ENCODE measurements at regions not wholly inside any gene's neighbourhood (a gene's known extent, or its start where the extent isn't known, plus 50 kb on each side); places are given as distances from the start of the nearest gene placed in this dataset.
"Not testable (repeated sequence)": the region's sequence is repeated elsewhere in the genome, so short reads cannot be mapped to it uniquely, and the experiment has no call there.

DNA sequence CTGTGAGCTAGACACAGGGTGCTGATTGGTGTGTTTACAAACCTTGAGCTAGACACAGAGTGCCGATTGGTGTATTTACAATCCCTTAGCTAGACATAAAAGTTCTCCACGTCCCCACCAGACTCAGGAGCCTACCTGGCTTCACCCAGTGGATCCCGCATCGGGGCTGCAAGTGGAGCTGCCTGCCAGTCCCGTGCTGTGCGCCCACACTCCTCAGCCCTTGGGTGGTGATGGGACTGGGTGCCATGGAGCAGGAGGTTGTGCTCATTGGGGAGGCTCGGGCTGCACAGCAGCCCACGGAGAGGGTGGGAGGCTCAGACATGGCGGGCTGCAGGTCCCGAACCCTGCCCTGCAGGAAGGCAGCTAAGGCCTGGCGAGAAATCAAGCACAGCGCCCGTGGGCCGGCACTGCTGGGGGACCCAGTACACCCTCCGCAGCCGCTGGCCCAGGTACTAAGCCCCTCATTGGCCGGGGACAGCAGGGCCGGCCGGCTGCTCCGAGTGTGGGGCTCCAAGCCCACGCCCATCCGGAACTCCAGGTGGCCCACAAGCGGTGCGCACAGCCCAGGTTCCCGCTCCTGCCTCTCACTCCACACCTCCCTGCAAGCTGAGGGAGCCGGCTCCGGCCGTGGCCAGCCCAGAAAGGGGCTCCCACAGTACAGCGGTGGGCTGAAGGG, 158.6 kb downstream of the SPIN4 start:
- H3K4me1 Mint-ChIP-seq (ENCODE audit: low read depth); H3K36me3 Mint-ChIP-seq (ENCODE audit: low read depth); DNase-seq; ATAC-seq; H3K27ac Mint-ChIP-seq; H3K9me3 Mint-ChIP-seq; intact Hi-C loops (cut with micrococcal nuclease); H3K27me3 Mint-ChIP-seq; POLR2A ChIA-PET; CTCF ChIA-PET; H3K4me3 Mint-ChIP-seq: not testable (repeated sequence)

DNA sequence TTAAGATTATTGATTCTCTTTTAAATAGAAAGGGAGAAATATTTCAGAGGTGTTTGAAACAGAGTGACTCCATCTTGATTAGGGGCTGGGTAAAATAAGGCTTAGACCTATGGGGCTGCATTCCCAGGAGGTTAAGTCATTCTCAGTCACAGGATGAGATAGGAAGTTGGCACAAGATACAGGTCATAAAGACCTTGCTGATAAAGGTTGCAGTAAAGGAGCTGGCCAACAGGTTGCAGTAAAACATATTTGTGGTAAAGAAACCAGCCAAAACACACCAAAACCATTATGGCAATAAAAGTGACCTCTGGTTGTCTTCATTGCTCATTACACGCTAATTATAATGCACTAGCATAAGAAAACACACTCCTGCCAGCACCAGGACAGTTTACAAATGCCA, 165.0 kb downstream of the SPIN4 start:
- Mint-ChIP-seq H3K9me3 (peaks cover 3% of the 10 kb centered on the region), H3K4me3 (no peak overlapping the region), H3K27me3 (no peaks in the 10 kb centered on the region), H3K36me3 (ENCODE audit: low read depth) (no peaks in the 10 kb centered on the region), H3K4me1 (ENCODE audit: low read depth) (no peaks in the 10 kb centered on the region), H3K27ac (no peak overlapping the region)
- ChIA-PET CTCF (no interaction called here), POLR2A (no interaction called here)
- no peak for DNase-seq
- ATAC-seq = no peak
- TF ChIP-seq, protein P1, sequence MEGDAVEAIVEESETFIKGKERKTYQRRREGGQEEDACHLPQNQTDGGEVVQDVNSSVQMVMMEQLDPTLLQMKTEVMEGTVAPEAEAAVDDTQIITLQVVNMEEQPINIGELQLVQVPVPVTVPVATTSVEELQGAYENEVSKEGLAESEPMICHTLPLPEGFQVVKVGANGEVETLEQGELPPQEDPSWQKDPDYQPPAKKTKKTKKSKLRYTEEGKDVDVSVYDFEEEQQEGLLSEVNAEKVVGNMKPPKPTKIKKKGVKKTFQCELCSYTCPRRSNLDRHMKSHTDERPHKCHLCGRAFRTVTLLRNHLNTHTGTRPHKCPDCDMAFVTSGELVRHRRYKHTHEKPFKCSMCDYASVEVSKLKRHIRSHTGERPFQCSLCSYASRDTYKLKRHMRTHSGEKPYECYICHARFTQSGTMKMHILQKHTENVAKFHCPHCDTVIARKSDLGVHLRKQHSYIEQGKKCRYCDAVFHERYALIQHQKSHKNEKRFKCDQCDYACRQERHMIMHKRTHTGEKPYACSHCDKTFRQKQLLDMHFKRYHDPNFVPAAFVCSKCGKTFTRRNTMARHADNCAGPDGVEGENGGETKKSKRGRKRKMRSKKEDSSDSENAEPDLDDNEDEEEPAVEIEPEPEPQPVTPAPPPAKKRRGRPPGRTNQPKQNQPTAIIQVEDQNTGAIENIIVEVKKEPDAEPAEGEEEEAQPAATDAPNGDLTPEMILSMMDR (IDR thresholded peaks at IDR 0.05) = no peak
- intact Hi-C loops (cut with micrococcal nuclease) = no loop called here

DNA sequence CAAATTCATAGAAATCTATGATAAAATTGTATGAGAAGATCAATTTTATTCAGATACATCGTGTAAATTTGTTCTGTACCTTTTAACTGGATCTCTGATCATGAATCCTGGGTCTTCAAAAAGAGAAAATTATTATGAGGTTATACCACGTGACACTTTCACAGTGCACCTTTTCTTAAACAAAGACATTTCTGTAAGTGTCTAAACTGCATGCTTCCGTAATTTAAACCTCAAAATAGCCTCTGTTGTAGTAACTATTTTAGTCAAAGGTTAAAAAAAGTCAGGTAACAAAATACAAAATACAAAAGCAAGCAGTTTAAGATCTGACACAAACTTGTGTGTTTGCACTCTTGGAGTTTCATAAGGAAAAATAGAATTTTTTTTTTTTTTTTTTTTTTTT, 171.3 kb downstream of the SPIN4 start:
- H3K9me3 Mint-ChIP-seq; POLR2A ChIA-PET; H3K4me3 Mint-ChIP-seq; H3K27me3 Mint-ChIP-seq; H3K27ac Mint-ChIP-seq; intact Hi-C loops (cut with micrococcal nuclease); H3K4me1 Mint-ChIP-seq (ENCODE audit: low read depth); DNase-seq; ATAC-seq; CTCF ChIA-PET; H3K36me3 Mint-ChIP-seq (ENCODE audit: low read depth): not testable (repeated sequence)

DNA sequence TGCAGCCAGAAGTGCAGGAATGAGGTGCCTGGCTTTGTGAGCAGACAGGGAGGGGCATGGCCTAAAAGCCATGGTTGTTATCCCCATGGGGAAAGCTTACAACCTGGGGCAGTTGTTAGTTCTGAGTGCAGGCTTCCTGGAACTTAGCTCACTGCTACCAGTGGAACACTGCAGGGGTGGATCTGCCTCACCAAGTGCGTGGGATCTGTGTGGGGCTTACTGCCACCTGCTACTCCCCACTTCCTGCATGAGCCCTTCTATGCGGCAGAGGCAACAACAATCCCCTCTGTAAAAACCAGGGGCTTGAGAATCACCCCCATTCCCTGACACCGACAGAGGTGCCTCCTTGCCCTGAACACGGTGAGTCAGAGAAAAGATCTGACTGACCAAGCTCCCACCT, 174.6 kb downstream of the SPIN4 start:
- intact Hi-C loops (cut with micrococcal nuclease) = not testable (repeated sequence)

DNA sequence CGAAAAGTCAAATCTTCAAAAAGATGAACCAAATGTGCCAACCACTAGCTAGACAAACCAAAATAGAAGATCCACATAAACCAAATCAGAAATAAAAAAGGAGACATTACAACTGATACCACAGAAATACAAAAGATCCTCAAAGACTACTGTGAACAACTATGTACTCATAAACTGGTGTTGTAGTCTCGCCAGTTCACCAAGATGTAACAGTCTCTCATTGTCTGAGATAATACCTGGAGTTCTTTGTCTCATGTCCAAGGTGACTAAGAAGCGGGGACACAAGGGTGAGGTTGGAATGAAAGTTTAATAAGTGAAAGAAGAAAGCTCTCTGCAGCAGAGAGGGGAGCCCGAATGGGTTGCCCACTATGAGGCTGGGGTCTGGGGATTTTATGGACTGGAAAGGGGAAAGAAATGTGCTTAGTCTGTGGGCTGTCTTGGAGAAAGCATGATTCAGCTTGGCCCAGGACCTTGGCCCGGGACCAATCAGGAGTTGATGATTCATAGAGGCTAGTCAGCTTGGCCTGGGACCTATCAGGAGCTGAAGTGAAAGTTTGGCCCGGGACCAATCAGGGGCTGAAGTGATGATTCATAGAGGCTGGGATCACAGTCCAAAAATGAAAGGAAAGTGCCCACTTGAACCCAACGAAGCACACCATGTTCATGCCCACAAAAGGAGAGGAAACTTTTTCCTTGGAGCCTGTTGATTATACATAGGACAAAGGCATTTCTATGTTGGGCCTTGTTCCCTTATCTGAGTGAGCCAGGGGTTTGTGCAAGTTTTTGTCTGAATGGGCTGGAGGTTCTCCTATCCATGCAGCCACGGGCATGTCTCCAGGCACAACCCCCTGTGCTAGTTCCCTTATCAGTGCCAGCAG, 177.1 kb downstream of the SPIN4 start:
- DNase-seq = not testable (repeated sequence)

More for the DNA sequence above, 174.6 kb downstream of the SPIN4 start:
- H3K27me3 Mint-ChIP-seq; CTCF ChIA-PET; H3K9me3 Mint-ChIP-seq; H3K27ac Mint-ChIP-seq; DNase-seq; H3K36me3 Mint-ChIP-seq (ENCODE audit: low read depth); H3K4me1 Mint-ChIP-seq (ENCODE audit: low read depth); POLR2A ChIA-PET; ATAC-seq; H3K4me3 Mint-ChIP-seq: not testable (repeated sequence)

DNA sequence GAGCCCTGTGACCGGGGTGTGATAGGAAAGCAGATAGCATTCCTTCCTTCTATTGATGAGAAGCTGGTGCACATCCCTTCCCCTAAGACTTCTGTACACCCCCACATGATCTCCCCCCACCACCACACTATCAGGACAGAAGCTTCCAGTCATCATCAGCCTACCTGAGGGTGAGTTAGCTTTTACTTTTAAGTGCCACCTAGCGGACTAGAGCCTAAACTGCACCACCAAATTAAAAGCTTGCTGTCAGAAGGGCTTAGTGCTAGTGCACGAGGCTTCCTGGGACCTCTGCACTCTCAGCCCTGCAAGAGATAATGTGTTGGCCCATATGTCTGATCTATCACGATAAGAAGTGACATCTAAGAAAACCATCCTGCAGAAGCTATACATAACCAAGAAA, 181.7 kb downstream of the SPIN4 start:
- POLR2A ChIA-PET; H3K9me3 Mint-ChIP-seq; DNase-seq; H3K4me3 Mint-ChIP-seq; ATAC-seq; H3K36me3 Mint-ChIP-seq (ENCODE audit: low read depth); H3K27ac Mint-ChIP-seq; H3K4me1 Mint-ChIP-seq (ENCODE audit: low read depth); CTCF ChIA-PET; intact Hi-C loops (cut with micrococcal nuclease); H3K27me3 Mint-ChIP-seq: not testable (repeated sequence)

More for the DNA sequence above, 177.1 kb downstream of the SPIN4 start:
- CTCF ChIA-PET; ATAC-seq; H3K36me3 Mint-ChIP-seq (ENCODE audit: low read depth); H3K27ac Mint-ChIP-seq; intact Hi-C loops (cut with micrococcal nuclease); H3K27me3 Mint-ChIP-seq; H3K4me1 Mint-ChIP-seq (ENCODE audit: low read depth); H3K4me3 Mint-ChIP-seq; POLR2A ChIA-PET; H3K9me3 Mint-ChIP-seq: not testable (repeated sequence)

DNA sequence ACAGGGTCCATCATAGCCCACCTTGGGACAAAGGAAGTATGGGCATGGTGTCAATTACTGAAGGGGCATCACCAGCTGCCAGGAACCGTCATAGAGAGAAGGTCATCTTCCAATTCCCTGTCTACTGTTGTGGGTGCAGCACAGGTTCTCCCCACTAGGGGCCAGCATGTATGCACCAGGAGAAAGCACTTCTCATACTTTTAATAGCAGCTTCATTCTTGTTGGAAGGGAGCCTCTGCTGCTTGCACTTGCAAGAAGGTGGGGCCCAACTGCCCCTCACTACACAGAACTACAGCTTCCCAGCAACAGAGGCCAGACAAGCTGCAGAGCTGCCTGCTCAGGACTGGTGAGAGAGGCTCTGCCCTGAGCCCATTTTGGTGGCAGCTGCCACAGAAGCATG, 182.2 kb downstream of the SPIN4 start:
- H3K4me1 Mint-ChIP-seq (ENCODE audit: low read depth); ATAC-seq; DNase-seq; H3K4me3 Mint-ChIP-seq; H3K36me3 Mint-ChIP-seq (ENCODE audit: low read depth); CTCF ChIA-PET; POLR2A ChIA-PET; H3K9me3 Mint-ChIP-seq; intact Hi-C loops (cut with micrococcal nuclease); H3K27me3 Mint-ChIP-seq; H3K27ac Mint-ChIP-seq: not testable (repeated sequence)

DNA sequence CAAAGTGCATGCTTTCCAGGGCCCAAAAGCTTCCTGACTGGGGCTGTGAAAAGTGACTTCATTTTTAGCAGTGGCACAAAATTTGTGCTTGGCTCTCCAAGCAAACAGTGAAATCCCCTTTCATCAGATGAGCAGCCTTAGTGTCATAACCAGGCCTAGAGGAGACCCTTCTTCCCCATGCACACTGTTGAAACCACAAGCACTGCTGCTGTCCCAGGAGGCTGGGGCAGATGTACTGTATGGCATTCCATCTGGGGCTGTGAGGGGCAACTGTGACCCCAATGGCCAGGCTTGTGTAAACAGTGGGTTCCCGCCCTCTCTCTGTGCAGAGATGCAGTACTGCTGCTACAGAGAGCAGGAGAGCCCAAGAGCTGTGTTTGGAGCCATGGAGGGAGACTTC, 184.1 kb downstream of the SPIN4 start:
- CTCF ChIA-PET; H3K9me3 Mint-ChIP-seq; H3K4me1 Mint-ChIP-seq (ENCODE audit: low read depth); intact Hi-C loops (cut with micrococcal nuclease); ATAC-seq; H3K27me3 Mint-ChIP-seq; H3K36me3 Mint-ChIP-seq (ENCODE audit: low read depth); POLR2A ChIA-PET; H3K27ac Mint-ChIP-seq; DNase-seq; H3K4me3 Mint-ChIP-seq: not testable (repeated sequence)

DNA sequence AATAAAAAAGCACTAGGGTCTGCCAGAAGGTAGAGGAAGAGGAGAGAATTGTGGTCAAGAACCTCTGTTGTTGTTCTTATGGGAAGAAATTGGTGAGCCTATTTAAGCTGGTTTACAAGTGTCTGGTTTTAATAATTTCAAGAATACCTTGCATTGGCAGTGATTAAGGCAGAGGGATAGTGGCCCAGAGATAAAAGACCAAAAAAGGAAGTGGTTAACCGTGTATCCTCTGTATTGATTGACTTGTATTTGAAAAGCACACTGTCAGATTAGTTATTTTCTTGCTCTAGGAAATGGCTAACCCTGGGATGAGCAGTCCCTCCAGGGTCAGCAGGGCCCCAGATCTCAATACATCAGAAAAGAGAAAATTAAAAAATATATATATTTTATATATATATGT, 190.1 kb downstream of the SPIN4 start:
- not testable (repeated sequence) for DNase-seq

DNA sequence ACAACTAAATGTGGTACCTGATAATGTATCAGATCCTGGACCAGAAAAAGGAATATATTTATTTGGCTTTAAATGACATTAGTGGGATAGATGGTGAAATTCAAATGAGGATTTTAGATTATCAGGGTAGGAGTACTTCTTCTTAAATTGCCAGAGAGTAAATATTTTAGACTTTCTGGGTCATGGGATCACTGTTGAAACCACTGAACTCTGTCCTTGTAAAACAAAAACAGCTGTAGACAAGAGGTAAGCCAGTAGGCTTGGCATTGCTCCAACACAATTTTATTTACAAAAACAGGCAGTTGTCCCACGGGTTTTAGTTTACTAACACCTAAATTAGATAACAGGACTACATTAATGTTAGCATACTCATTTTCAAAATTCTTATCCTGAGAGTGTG, 190.8 kb downstream of the SPIN4 start:
- H3K4me1 Mint-ChIP-seq (ENCODE audit: low read depth); POLR2A ChIA-PET; H3K36me3 Mint-ChIP-seq (ENCODE audit: low read depth); H3K9me3 Mint-ChIP-seq; intact Hi-C loops (cut with micrococcal nuclease); H3K4me3 Mint-ChIP-seq; ATAC-seq; H3K27ac Mint-ChIP-seq; DNase-seq; H3K27me3 Mint-ChIP-seq; CTCF ChIA-PET: not testable (repeated sequence)

More for the DNA sequence above, 190.1 kb downstream of the SPIN4 start:
- H3K9me3 Mint-ChIP-seq; POLR2A ChIA-PET; CTCF ChIA-PET; H3K27me3 Mint-ChIP-seq; H3K4me3 Mint-ChIP-seq; intact Hi-C loops (cut with micrococcal nuclease); ATAC-seq; H3K36me3 Mint-ChIP-seq (ENCODE audit: low read depth); H3K27ac Mint-ChIP-seq; H3K4me1 Mint-ChIP-seq (ENCODE audit: low read depth): not testable (repeated sequence)

DNA sequence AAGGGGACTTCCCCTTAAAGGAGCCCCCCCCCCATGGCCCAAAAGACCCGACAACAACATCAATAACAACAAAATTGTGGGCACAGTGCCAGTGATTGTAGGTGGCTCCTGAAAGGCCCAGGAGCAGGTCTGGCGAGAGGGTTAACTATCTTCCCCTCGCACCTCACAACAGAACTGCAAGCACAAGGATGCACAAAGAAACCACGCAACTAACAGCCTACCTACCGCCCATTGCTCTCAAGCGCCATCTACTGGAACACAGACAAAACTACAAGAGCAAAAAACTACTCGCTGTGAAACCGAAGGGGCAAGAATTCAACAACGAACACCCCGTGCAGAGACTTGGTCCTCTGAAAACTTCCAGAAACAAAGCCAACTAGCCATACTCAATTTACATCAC, 205.6 kb downstream of the SPIN4 start:
- H3K4me3 Mint-ChIP-seq; H3K27me3 Mint-ChIP-seq; POLR2A ChIA-PET; intact Hi-C loops (cut with micrococcal nuclease); H3K9me3 Mint-ChIP-seq; CTCF ChIA-PET; DNase-seq; H3K4me1 Mint-ChIP-seq (ENCODE audit: low read depth); ATAC-seq; H3K36me3 Mint-ChIP-seq (ENCODE audit: low read depth); H3K27ac Mint-ChIP-seq: not testable (repeated sequence)

Data from activated CD8-positive, alpha-beta T cell treated with anti-CD3 and anti-CD28 coated beads for 36 hours (primary cell).